ENCODE measurements at regions not wholly inside any gene's neighbourhood (a gene's known extent, or its start where the extent isn't known, plus 50 kb on each side); places are given as distances from the start of the nearest gene placed in this dataset.
"Not testable (repeated sequence)": the region's sequence is repeated elsewhere in the genome, so short reads cannot be mapped to it uniquely, and the experiment has no call there.

DNA sequence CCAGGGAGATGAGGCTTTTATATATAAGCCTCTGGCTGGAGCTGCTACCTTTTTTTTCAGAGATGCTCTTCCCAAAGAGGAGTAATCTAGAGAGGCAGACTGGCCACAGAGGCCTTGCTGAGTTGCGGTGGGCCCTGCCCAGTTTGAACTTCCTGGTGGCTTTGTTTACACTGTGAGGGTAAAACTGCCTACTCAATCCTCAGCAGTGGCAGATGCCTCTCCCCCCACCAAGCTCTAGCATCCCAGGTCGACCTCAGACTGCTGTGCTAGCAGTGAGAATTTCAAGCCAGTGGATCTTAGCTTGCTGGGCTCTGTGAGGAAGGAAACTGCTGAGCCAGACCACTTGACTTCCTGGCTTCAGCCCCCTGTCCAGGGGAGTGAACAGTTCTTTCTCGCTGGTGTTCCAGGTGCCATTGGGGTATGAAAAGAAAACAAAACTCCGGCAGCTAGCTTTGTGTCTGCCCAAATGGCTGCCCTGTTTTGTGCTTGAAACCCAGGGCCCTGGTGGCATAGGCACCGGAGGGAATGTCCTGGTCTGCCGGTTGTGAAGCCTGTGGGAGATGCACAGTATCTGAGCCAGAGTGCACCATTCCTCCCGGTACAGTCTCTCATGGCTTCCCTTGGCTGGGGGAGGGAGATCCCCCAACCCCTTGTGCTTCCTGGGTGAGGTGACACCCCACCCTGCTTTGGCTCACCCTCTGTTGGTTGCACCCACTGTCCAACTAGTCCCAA, 219.5 kb upstream of the IZUMO3 start:
- Histone ChIP-seq H3K36me3 (ENCODE audit: control insufficient read depth, low read depth, low read length) (no peaks in the 10 kb centered on the region), H3K27me3 (ENCODE audit: control insufficient read depth, insufficient read depth, low read length) (no peaks in the 10 kb centered on the region), H3K4me1 (ENCODE audit: control insufficient read depth, low read depth, low read length) (no peaks in the 10 kb centered on the region), H3K9me3 (ENCODE audit: control insufficient read depth, low read depth, low read length) (peaks cover 1% of the 10 kb centered on the region), H3K9ac (ENCODE audit: low read length) (no peak overlapping the region), H3K4me3 (ENCODE audit: low read length) (no peak overlapping the region), H3K27ac (ENCODE audit: low read length) (no peak overlapping the region)

DNA sequence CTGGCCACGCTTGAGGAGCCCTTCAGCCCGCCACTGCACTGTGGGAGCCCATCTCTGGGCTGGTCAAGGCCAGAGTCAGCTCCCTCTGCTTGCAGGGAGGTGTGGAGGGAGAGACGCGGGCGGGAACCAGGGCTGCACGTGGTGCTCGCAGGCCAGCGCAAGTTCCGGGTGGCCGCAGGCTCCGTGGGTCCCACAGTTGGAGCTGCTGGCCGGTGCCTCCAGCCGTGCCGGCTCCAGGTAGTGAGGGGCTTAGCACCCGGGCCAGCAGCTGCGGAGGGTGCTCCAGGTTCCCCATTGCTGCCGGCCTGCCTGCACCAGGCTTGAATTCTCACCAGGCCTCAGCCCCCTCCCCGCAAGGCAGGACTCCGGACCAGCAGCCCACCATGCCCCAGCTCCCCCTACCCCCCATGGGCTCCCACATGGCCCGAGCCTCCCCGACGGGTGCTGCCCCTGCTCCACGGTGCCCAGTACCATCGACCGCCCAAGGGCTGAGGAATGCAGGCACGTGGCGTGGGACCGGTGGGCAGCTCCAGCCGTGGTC, 192.8 kb upstream of the IZUMO3 start:
- Histone ChIP-seq H3K27me3 (ENCODE audit: control insufficient read depth, insufficient read depth, low read length) (no peaks in the 10 kb centered on the region), H3K9me3 (ENCODE audit: control insufficient read depth, low read depth, low read length) (no peaks in the 10 kb centered on the region), H3K36me3 (ENCODE audit: control insufficient read depth, low read depth, low read length) (no peaks in the 10 kb centered on the region), H3K4me1 (ENCODE audit: control insufficient read depth, low read depth, low read length) (no peaks in the 10 kb centered on the region), H3K27ac (ENCODE audit: low read length) (no peak overlapping the region), H3K4me3 (ENCODE audit: low read length) (no peak overlapping the region), H3K9ac (ENCODE audit: low read length) (no peak overlapping the region)

DNA sequence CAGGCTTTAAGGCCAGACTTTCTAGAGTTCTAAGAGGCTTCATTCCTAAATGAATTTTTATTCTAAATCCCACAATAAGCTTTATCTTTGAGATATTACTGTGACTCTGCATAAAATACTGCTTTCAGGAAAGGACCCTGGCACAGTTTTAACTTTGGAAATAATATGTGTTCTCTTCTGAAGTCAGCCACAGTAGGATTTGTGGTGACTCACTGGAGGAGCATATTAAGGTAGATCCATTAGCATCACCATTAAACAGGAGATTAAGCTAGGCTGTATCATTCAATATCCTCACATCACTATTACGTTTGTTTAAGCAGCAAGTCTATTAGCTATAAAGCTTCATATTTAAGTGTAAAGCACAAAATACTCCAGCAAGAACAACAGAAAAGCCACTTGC, 186.1 kb upstream of the IZUMO3 start:
- Histone ChIP-seq H3K27me3 (ENCODE audit: control insufficient read depth, insufficient read depth, low read length) (no peaks in the 10 kb centered on the region), H3K9ac (ENCODE audit: low read length) (no peak overlapping the region), H3K36me3 (ENCODE audit: control insufficient read depth, low read depth, low read length) (no peaks in the 10 kb centered on the region), H3K4me3 (ENCODE audit: low read length) (no peak overlapping the region), H3K27ac (ENCODE audit: low read length) (no peak overlapping the region), H3K9me3 (ENCODE audit: control insufficient read depth, low read depth, low read length) (no peaks in the 10 kb centered on the region), H3K4me1 (ENCODE audit: control insufficient read depth, low read depth, low read length) (peaks cover 2% of the 10 kb centered on the region)

DNA sequence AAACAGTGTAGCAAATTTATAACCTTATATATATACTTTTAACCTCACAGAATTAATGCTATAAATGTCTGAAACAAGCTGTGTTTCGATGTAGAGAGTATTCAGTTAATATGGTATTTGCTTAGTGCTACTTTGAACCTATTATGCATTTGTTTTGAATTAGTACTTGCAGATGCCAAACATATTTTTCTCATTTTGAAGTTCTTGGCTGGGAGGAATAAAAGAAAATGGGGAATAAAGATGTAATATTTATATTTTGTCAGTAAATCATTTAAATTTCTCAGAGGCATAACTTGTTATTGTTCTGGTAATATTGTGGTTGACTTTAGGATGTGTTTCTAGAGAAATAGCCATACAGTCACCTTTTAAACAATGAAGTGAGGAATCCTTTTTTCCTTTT, 175.9 kb upstream of the IZUMO3 start:
- Histone ChIP-seq H3K4me3 (ENCODE audit: low read length) (no peak overlapping the region), H3K36me3 (ENCODE audit: control insufficient read depth, low read depth, low read length) (no peaks in the 10 kb centered on the region), H3K9ac (ENCODE audit: low read length) (no peak overlapping the region), H3K9me3 (ENCODE audit: control insufficient read depth, low read depth, low read length) (no peaks in the 10 kb centered on the region), H3K27ac (ENCODE audit: low read length) (no peak overlapping the region), H3K27me3 (ENCODE audit: control insufficient read depth, insufficient read depth, low read length) (no peaks in the 10 kb centered on the region), H3K4me1 (ENCODE audit: control insufficient read depth, low read depth, low read length) (no peaks in the 10 kb centered on the region)

DNA sequence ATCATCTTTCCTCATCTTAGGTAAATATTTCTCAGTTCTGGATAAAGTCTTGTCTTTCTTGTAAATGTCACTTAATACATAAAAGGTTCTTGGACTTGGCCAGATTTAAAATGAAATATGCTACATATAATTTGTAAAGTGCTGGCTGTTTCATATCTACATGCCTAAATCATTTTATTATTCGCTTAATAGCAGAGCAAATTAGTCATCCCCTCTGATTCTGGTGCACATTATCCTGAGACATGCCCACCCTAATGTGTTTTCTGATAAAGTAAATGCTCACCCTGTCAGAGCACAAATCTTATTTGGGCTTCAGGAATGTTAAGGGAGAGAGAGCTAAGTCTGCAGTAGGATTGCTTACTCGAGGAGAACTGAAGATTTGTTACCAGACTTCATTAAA, 166.5 kb upstream of the IZUMO3 start:
- H3K27me3 ChIP-seq (ENCODE audit: control insufficient read depth, insufficient read depth, low read length) = no peaks in the 10 kb centered on the region
- no peaks in the 10 kb centered on the region for H3K4me1 ChIP-seq (ENCODE audit: control insufficient read depth, low read depth, low read length)
- no peak overlapping the region for H3K27ac ChIP-seq (ENCODE audit: low read length)
- H3K9me3 ChIP-seq (ENCODE audit: control insufficient read depth, low read depth, low read length) = no peaks in the 10 kb centered on the region
- no peaks in the 10 kb centered on the region for H3K36me3 ChIP-seq (ENCODE audit: control insufficient read depth, low read depth, low read length)
- H3K4me3 ChIP-seq (ENCODE audit: low read length) = no peak overlapping the region
- no peak overlapping the region for H3K9ac ChIP-seq (ENCODE audit: low read length)

DNA sequence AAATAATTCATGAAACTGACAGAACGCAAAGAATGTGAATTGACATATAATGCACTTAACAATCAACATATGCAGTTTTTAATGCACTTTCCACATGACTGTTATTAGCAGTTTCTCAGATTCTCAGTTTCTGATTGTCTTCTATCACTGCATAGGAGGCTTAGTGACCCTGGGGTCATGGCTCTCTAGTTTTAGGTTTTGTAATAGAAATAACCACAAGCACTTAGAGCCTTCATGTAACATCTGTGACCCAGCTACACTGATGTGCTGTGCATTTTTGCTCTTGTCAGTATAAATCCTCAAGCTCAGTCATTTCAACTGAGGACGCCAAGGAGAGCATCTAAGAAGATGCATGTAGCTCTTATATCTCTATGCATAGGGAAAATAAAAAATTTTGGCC, 163.1 kb upstream of the IZUMO3 start:
- Histone ChIP-seq H3K36me3 (ENCODE audit: control insufficient read depth, low read depth, low read length) (no peaks in the 10 kb centered on the region), H3K27ac (ENCODE audit: low read length) (no peak overlapping the region), H3K9ac (ENCODE audit: low read length) (no peak overlapping the region), H3K27me3 (ENCODE audit: control insufficient read depth, insufficient read depth, low read length) (no peaks in the 10 kb centered on the region), H3K4me3 (ENCODE audit: low read length) (no peak overlapping the region), H3K4me1 (ENCODE audit: control insufficient read depth, low read depth, low read length) (no peaks in the 10 kb centered on the region), H3K9me3 (ENCODE audit: control insufficient read depth, low read depth, low read length) (no peaks in the 10 kb centered on the region)

DNA sequence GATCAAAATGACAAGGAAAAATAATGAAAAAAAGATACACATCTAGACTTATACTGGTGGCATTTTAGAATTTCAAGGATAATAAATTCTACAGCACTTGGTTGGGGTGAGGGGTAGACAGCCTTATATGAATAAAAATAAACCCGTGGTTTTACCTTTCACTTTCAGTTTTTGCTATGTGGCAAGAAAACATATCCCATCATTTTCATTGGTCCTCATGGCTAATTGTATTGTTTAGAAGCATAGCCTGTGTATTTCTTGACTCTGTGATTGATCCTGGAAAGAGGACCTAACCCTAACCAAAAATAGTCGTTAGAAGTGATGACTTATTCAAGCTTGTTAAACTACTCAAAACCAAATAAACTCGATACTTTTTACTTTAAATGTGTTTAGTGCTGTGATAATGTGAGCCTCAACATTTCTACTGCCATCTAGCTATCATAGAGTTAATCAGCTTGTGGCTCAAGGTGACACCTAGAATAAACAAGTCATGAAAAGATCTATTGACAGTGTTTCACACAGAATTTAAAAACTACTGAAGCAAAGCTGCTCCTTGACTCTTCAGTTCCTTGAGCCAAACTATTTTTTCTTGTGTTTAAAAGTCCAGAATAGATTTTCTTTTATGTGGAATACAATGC, 153.3 kb upstream of the IZUMO3 start:
- Histone ChIP-seq H3K4me1 (ENCODE audit: control insufficient read depth, low read depth, low read length) (no peaks in the 10 kb centered on the region), H3K27me3 (ENCODE audit: control insufficient read depth, insufficient read depth, low read length) (no peaks in the 10 kb centered on the region), H3K9ac (ENCODE audit: low read length) (no peak overlapping the region), H3K36me3 (ENCODE audit: control insufficient read depth, low read depth, low read length) (no peaks in the 10 kb centered on the region), H3K4me3 (ENCODE audit: low read length) (no peak overlapping the region), H3K9me3 (ENCODE audit: control insufficient read depth, low read depth, low read length) (no peaks in the 10 kb centered on the region), H3K27ac (ENCODE audit: low read length) (no peak overlapping the region)

DNA sequence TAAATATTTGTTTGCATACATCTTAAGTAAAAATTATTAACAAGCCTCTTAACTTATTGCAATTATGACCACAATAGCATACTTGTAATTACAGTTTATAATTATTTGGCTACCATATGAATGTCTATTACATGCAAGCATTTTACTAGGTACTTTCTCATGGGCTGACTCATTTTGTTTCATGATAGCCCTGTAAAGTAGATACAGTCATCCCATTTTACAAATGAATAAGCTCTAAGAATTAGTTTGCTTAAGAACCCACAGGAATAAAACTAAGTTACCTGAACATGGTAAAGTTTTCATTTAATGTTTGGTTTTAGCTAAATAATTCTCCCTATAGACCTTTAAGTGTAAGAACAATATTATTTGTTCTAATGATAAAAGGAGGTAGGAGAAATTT, 126.6 kb upstream of the IZUMO3 start:
- no peaks in the 10 kb centered on the region for H3K4me1 ChIP-seq (ENCODE audit: control insufficient read depth, low read depth, low read length)
- no peak overlapping the region for H3K4me3 ChIP-seq (ENCODE audit: low read length)

DNA sequence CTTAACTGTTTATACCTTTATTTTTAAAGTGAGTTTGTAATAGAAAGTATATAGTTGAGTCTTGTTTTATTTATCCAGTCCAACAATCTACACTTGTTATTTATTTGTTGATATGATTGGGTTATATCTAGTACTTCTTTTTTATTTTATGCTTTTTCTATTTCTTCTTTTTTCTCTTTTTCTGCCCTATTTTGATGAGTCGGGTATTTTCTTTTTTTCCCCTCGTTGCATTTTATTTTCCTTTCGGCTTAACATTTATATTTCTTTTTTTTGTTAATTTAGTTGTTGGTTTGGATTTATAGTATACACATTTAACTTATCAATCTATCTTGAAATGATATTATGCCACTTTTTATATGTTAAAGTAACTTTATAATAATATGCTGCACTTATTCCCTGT, 111.7 kb upstream of the IZUMO3 start:
- Histone ChIP-seq H3K4me3 (ENCODE audit: low read length) (no peak overlapping the region), H3K27me3 (ENCODE audit: control insufficient read depth, insufficient read depth, low read length) (no peaks in the 10 kb centered on the region), H3K9ac (ENCODE audit: low read length) (no peak overlapping the region), H3K36me3 (ENCODE audit: control insufficient read depth, low read depth, low read length) (no peaks in the 10 kb centered on the region), H3K9me3 (ENCODE audit: control insufficient read depth, low read depth, low read length) (no peaks in the 10 kb centered on the region), H3K27ac (ENCODE audit: low read length) (no peak overlapping the region), H3K4me1 (ENCODE audit: control insufficient read depth, low read depth, low read length) (peaks cover 7% of the 10 kb centered on the region)

More for the DNA sequence above, 126.6 kb upstream of the IZUMO3 start:
- Histone ChIP-seq H3K27me3 (ENCODE audit: control insufficient read depth, insufficient read depth, low read length) (no peaks in the 10 kb centered on the region), H3K27ac (ENCODE audit: low read length) (no peak overlapping the region), H3K9me3 (ENCODE audit: control insufficient read depth, low read depth, low read length) (peaks cover 4% of the 10 kb centered on the region), H3K36me3 (ENCODE audit: control insufficient read depth, low read depth, low read length) (no peaks in the 10 kb centered on the region), H3K9ac (ENCODE audit: low read length) (no peak overlapping the region)

DNA sequence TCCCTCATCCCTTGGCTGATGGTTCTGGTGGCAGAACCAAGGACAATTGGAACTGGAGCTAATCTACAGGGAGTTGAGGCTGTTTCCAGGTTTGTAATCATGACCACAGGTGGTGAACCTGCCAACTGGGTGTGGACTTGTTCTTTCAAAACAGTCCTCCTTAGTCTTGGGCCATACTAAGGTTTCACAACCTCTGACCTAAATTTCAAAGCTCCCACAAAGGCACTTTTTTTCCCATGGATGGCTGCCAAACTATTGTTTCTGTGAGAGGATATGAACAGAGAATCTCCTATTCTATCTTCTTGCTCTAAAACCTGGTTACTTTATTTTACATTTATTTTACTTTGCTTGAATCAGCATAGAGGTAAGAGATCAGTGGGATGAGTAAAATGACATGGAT, 106.5 kb upstream of the IZUMO3 start:
- no peak overlapping the region for H3K9ac ChIP-seq (ENCODE audit: low read length)
- H3K27me3 ChIP-seq (ENCODE audit: control insufficient read depth, insufficient read depth, low read length) = no peaks in the 10 kb centered on the region
- no peak overlapping the region for H3K4me3 ChIP-seq (ENCODE audit: low read length)
- H3K27ac ChIP-seq (ENCODE audit: low read length) = no peak overlapping the region
- H3K4me1 ChIP-seq (ENCODE audit: control insufficient read depth, low read depth, low read length) = no peaks in the 10 kb centered on the region
- H3K9me3 ChIP-seq (ENCODE audit: control insufficient read depth, low read depth, low read length) = peaks cover 7% of the 10 kb centered on the region
- no peaks in the 10 kb centered on the region for H3K36me3 ChIP-seq (ENCODE audit: control insufficient read depth, low read depth, low read length)

DNA sequence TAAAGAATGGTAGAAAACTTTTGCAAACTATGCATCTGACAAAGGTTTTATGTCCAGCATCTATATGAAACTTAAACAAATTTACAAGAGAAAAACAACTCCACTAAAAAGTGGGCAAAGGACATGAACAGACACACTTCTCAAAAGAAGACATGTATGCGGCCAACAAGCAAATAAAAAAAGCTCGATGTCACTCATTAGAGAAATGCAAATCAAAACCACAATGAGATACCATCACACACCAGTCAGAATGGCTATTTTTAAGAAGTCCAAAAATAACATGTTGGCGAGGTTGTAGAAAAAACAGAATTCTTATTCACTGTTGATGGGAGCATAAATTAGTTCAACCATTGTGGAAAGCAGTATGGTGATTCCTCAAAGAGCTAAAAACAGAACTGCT, 83.1 kb upstream of the IZUMO3 start:
- H3K27ac ChIP-seq (ENCODE audit: low read length); H3K36me3 ChIP-seq (ENCODE audit: control insufficient read depth, low read depth, low read length); H3K9me3 ChIP-seq (ENCODE audit: control insufficient read depth, low read depth, low read length); H3K4me1 ChIP-seq (ENCODE audit: control insufficient read depth, low read depth, low read length); H3K4me3 ChIP-seq (ENCODE audit: low read length); H3K27me3 ChIP-seq (ENCODE audit: control insufficient read depth, insufficient read depth, low read length); H3K9ac ChIP-seq (ENCODE audit: low read length): not testable (repeated sequence)

DNA sequence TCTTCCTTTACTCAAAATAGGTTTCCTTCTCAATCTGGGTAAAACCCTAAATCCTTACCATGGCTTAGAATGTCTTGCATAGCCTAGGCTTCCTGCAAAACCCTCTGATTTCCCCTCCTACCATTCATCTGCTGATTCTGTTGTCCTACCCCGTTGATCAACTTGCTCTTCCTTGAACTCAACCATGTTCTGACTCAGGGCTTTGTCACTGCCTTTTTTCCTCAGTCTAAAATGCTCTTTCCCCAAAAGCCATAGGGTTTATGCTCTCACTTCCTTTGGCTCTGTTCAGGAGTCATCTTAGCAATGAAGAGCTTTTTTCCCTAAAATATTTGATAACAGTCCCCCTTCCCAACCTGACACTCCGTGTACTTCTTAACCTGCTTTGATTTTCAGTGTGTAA, 79.4 kb upstream of the IZUMO3 start:
- Histone ChIP-seq H3K9me3 (ENCODE audit: control insufficient read depth, low read depth, low read length) (no peaks in the 10 kb centered on the region), H3K36me3 (ENCODE audit: control insufficient read depth, low read depth, low read length) (no peaks in the 10 kb centered on the region), H3K4me1 (ENCODE audit: control insufficient read depth, low read depth, low read length) (no peaks in the 10 kb centered on the region), H3K27me3 (ENCODE audit: control insufficient read depth, insufficient read depth, low read length) (no peaks in the 10 kb centered on the region), H3K4me3 (ENCODE audit: low read length) (no peak overlapping the region), H3K9ac (ENCODE audit: low read length) (no peak overlapping the region), H3K27ac (ENCODE audit: low read length) (no peak overlapping the region)

Measured in iPS-18a (cell line).